ENCODE measurements at regions not wholly inside any gene's neighbourhood (a gene's known extent, or its start where the extent isn't known, plus 50 kb on each side); places are given as distances from the start of the nearest gene placed in this dataset.
"Not testable (repeated sequence)": the region's sequence is repeated elsewhere in the genome, so short reads cannot be mapped to it uniquely, and the experiment has no call there.

DNA sequence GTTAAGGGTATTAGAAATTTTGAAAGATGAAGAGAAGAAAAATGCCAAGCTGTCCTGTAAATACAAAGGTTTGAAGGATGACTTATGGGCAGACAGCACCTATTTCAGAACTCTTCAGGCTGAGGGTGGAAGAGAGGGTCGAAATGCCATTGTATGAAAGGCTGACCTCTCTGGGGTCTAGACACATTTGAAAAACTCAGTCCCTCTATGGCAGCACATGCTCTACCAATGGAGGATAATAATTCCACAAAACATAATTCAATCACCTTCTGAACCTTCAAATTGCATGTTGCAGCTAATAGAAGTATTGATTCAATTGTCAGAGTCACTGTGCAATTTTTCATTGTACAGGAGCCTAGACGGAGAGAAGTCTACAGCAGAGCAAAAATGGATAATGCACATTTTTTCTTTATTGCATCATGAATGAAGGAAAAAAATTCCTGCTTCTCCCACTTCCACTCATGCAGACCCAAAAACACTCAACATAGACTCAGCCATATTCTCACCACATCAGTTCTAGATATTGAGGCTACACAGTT is 569.1 kb downstream of the TBL1XR1 start:
- no peak for DNase-seq (ENCODE audit: low spot score)

DNA sequence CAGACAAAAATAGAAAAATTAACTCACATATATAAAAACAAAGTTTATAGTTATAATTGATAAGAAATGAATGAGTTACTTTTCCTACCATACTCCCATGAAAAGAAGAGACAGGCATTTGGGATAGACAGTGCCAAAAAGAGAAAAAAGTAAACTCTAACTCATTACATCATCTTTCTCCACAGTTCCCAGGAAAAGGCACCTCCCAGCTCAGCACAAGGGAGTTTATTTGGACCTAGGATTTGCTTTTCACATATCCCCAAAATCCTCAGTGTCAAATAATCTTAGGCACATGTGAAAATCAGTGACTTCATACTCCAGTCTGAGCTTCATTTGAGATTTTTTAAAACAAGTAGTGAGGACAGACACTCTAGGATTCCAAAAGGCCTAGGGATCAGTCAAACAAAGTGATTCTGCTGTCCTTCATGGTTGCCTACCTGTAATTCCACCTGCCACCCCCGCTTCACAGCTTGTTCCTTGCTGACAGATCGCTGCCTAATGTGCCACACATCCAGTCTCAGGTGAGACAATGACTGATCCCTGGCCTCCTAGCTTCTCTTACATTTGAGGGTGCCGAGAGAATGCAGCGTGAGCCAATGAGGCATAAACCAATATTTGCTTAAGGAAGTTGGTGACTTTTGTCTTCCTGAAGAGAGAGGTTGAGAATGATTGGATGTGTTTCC is 573.7 kb downstream of the TBL1XR1 start:
- DNase-seq (ENCODE audit: low spot score) = no peak

DNA sequence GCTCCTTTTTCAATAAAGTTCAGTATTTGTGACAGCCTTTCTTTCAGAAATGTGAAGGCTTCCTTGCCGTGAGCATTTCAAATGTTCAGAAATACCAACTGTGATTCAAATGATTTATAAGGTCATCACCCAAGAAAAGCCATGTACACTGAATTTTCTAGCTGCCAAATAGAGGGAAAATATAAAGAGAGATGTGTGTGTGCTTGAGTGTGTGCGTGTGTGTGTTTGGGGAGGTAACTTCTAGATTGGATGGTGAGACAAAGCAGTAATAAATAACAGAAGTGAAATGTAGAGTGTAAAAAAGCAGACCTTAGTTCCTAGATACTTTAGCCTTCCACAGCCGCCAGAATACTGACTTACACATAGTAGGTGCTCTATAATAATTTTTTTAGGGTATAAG is 577.4 kb downstream of the TBL1XR1 start:
- DNase-seq (ENCODE audit: low spot score) = no peak

- DNase-seq (ENCODE audit: low spot score) = no peak
Measured at GRCh38 chr3:176615826-176616225, 581.5 kb downstream of the TBL1XR1 start.

DNA sequence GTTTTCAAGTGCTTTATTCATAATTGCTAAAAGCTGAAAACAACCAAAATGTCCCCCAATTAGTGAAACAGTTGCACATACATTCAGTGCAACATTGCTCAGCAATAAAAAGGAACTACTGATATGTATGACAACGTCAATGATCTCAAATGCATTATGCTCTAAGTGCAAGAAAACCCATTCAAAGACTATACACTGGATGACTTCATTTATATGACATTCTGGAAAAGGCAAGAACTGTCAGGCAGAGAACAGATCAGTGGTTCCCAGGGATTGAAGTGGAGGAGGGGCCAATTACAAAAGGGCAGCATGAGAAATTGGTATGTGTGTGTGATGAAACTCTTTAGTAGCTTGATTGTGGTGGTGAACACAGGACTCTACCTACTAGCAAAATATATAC is 585.6 kb downstream of the TBL1XR1 start:
- DNase-seq (ENCODE audit: low spot score) = no peak

- no peak for DNase-seq (ENCODE audit: low spot score)
Measured at GRCh38 chr3:176609361-176609760, 587.9 kb downstream of the TBL1XR1 start.

- not testable (repeated sequence) for DNase-seq (ENCODE audit: low spot score)
Measured at GRCh38 chr3:176605553-176605952, 591.7 kb downstream of the TBL1XR1 start.

DNA sequence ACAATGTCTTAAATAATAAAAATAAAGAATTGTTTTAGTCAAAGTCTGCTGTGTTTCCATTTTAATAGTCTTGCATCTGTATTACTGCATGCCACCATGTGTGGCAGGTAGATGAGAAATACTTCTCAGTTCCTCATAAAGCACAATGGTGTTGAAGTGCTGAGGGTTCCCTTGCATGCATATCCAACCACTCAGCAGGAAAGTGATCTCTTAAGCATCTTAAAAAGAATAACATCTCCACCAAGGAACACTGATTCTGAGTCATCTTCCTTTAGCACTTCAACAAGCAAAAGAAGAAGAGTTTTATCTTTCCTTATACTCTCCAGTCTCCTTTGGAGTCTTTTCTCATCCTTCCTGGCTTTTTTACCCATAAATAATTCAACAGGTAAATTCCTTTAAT is 602.0 kb downstream of the TBL1XR1 start:
- no peak for DNase-seq (ENCODE audit: low spot score)

DNA sequence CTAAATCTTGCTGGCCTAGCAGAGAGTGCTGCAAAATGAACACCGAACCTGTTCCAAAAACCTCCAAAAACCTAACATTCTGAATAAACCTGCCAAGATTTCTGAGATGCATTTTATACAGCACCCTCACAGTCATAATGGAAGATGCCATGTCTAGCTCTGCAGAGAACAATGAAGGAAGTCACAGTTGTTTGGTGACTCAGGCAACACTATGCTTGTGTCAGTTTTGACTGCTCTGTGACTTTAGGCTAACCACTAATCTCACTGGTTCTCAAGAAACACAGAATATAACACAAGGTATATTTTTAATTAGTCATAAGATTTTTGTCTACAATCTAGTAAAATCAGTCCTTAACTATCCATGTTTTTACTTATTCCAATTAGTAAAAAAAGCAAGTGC is 606.6 kb downstream of the TBL1XR1 start:
- DNase-seq (ENCODE audit: low spot score) = no peak

DNA sequence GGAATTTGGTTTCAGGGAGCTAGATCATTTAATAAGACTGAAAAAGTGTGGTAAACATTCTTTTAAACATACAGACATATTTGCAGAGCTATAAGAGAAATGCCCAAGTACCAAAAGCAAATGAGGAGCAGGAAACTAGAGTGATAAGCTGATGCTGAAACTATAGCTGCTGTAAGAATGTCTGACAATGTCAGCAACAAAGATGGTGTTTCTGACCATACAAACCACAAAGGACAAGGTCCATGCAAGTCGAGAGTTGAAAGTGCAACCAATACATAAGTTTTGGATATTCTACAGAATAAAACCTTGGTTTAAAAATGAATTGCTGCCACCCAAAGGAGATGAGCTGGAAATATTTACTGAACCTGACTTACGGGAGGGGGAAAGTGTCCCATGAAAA is 610.2 kb downstream of the TBL1XR1 start:
- no peak for DNase-seq (ENCODE audit: low spot score)

GRCh38 chr3:176584413-176585176 is 612.7 kb downstream of the TBL1XR1 start:
- DNase-seq (ENCODE audit: low spot score) = no peak

GRCh38 chr3:176583956-176584355 is 613.3 kb downstream of the TBL1XR1 start:
- DNase-seq (ENCODE audit: low spot score) = no peak

- no peak for DNase-seq (ENCODE audit: low spot score)
Measured at GRCh38 chr3:176581589-176581988, 615.7 kb downstream of the TBL1XR1 start.

- DNase-seq (ENCODE audit: low spot score) = no peak
Measured at GRCh38 chr3:176579711-176580185, 617.5 kb downstream of the TBL1XR1 start.

- no peak for DNase-seq (ENCODE audit: low spot score)
Measured at GRCh38 chr3:176578316-176578715, 619.0 kb downstream of the TBL1XR1 start.

DNA sequence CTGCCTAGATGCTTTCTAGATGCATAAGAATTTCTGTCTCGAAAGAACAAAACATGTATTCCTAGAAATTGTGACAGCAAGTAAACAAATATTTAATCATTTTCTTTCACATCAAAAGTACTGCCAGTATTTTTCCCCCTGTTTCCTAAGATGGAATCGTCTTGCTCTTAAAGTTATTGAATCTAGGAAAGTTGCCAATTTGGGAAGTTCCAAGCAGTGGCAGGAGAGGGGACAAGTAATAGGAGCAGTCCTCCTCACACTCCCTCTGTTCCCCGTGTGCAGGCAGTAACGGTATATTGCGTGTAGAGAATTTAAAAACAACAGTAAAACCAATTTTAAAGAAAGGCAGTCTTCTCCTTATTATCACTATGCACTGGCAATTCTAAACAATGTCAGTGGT is 619.8 kb downstream of the TBL1XR1 start:
- DNase-seq (ENCODE audit: low spot score) = no peak

DNA sequence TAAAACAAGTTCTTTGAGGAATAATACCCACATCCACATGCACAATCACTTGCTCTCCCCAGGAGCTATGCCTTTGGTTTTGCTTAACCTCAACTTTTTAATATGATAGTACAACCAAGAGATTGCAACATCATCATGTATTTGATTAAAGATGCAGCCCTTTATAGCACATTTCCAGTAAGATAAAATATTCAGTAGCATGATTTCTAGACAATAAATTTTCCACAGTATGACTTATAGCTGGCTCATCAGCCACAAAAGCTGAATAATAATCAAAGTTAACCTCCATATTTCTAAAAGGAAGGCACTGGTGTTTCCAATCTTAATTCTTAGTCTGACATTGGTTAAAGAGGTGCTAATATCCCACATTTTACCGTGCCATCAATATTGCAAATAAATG is 622.5 kb downstream of the TBL1XR1 start:
- DNase-seq (ENCODE audit: low spot score) = no peak

- DNase-seq (ENCODE audit: low spot score) = no peak
Measured at GRCh38 chr3:176571926-176572325, 625.4 kb downstream of the TBL1XR1 start.

DNA sequence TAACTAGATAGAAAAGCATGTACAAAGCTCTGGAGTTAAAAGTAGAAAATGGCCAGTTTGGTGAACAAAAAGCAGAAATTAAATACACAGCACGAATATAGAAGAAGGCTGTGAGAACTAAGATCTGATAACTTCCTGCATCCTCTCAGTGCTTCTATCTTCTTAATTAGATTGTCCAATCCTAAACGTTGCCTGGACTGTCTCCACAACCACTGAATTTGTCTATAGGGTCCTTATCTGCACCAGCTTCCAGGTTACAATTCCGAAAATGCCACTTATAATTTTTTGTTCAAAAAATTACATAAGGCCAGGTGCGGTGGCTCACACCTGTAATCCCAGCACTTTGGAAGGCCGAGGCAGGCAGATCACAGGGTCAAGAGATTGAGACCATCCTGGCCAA is 626.3 kb downstream of the TBL1XR1 start:
- DNase-seq (ENCODE audit: low spot score) = no peak

DNA sequence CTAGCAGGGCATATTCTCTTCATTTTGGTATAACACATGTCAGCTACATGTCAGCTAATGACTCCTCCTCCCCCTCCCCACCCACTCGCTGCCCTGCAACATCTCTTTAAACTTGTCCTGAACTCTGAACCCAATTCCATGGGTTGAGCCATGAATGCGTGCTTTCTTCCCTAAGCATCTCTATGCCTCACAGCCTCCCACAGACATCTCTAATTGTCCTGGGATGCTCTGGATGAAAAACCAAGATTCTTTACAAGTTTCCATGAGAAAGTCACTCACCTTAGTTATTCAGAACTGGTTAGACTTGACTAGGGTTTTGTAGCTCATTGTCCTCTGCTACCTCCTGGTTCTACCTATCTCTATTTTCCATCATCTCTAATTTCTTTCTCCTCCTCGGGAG is 629.1 kb downstream of the TBL1XR1 start:
- DNase-seq (ENCODE audit: low spot score) = no peak

- no peak for DNase-seq (ENCODE audit: low spot score)
Measured at GRCh38 chr3:176566757-176567156, 630.5 kb downstream of the TBL1XR1 start.

DNA sequence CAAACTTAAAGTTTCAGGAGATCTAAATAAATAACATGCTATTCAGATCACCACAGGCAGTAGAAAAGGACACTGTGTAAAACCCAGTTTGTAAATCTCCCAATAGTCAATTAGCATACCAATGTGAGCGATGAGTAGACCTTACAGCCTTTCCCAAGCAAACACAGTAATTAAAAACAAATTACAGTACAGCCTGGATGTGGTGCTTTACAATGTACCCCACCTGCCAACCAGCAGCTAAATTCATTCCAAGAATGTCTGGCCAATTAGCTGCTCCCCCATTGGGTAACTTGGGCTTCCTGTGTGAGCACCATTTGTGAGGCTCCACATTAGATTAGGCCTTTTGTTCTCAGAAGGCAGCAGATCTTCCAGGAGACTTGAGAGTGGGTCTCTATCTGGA is 635.0 kb downstream of the TBL1XR1 start:
- no peak for DNase-seq (ENCODE audit: low spot score)

DNA sequence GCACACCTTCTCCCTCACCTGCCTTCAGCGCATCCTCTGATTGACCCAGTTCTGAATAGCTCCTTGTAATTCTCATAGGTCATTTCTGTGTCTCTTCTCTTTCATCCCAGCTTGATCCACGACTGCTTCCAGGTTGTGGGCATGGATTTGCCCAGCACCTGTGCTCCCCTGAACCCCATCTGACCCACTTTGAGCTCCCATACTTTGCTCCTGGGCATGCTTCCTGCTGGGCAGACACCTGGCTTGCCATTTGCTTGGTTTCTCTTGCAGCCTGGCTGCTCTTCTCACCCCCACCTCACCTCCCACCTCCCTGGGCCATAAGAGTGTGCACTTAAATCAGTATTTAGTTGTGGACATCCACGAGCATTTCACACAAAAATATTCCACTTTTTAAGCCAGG is 635.5 kb downstream of the TBL1XR1 start:
- DNase-seq (ENCODE audit: low spot score) = no peak
